ENCODE measurements at regions not wholly inside any gene's neighbourhood (a gene's known extent, or its start where the extent isn't known, plus 50 kb on each side); places are given as distances from the start of the nearest gene placed in this dataset.

- DNase-seq (ENCODE audit: low read depth) = no peak
- TF ChIP-seq, protein P1, sequence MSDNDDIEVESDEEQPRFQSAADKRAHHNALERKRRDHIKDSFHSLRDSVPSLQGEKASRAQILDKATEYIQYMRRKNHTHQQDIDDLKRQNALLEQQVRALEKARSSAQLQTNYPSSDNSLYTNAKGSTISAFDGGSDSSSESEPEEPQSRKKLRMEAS (IDR thresholded peaks at IDR 0.05; ENCODE audit: low read depth, low read length) = no peak
- TF ChIP-seq MYC (IDR thresholded peaks at IDR 0.05; ENCODE audit: low read depth, low read length) = no peak
- TF ChIP-seq CTCF (IDR thresholded peaks at IDR 0.05; ENCODE audit: low read depth, low read length) = no peak
- no peak for TF ChIP-seq POLR2A (IDR thresholded peaks at IDR 0.05; ENCODE audit: extremely low read depth, insufficient read length)
- H3K4me3 ChIP-seq (ENCODE audit: low read depth, low read length) = no peak overlapping the region
Measured at GRCh38 chr9:127557998-127558546, 54.0 kb upstream of the STXBP1 start.

DNA sequence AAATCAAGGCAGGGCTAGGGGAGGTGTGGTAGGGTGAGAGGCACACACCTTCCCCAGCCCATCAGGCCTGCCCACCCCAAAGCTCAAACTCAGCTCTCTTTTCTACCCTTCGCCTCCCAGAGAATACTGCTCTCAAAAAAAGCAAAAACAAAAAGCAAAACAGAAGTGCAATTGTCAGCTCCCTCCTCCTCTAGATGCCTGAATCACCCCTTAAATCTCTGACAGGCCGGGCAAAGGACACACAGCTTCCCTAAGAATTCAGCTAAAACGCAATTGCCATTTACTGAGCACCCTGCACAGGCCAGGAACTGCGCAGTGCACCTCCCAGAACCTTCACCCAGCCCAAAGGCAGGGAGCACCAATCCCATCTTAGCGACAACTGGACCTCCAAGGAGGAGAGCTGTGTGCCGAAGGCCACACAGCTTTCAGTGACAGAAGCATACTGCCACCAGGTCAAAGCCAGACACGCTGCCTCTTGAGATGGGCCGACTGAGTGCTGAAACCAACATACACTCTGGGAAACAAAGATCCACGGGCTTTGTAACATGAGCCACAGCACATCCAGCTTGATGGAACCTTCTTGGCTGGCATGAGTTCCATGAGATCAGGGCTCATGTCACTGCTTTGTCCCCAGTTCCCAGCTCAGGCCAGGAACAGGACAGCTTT lies 53.4 kb upstream of the STXBP1 start:
- TF ChIP-seq CTCF (IDR thresholded peaks at IDR 0.05; ENCODE audit: low read depth, low read length) = no peak
- no peak for TF ChIP-seq POLR2A (IDR thresholded peaks at IDR 0.05; ENCODE audit: extremely low read depth, insufficient read length)
- no peak for TF ChIP-seq MYC (IDR thresholded peaks at IDR 0.05; ENCODE audit: low read depth, low read length)
- TF ChIP-seq, protein P1 (IDR thresholded peaks at IDR 0.05; ENCODE audit: low read depth, low read length) = no peak
- DNase-seq (ENCODE audit: low read depth) = no peak
- no peak overlapping the region for H3K4me3 ChIP-seq (ENCODE audit: low read depth, low read length)

DNA sequence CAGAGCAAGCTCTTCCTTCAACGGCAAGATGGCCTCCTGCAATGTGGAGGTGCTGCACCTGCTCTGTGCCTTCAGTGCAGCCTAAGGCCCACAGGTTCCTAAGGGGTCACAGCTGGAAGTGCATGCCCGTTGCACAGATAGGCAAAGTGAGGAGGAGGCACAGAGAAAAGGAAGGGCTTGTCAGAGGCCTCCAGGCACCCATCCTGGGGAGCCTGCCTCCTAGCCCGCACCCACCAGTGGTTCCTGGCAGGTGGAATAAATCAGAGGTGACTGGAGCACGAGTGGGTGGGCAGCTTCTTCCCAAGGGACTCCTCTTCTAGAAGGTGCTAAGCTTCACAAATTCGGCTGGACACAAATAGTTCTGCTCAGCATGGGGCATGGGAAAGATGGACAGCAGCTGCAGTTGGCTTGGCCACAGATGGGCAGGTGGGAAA lies 52.8 kb upstream of the STXBP1 start:
- no peak for TF ChIP-seq POLR2A (IDR thresholded peaks at IDR 0.05; ENCODE audit: extremely low read depth, insufficient read length)
- no peak for TF ChIP-seq MYC (IDR thresholded peaks at IDR 0.05; ENCODE audit: low read depth, low read length)
- no peak for TF ChIP-seq CTCF (IDR thresholded peaks at IDR 0.05; ENCODE audit: low read depth, low read length)
- TF ChIP-seq, protein P1 (IDR thresholded peaks at IDR 0.05; ENCODE audit: low read depth, low read length) = no peak
- DNase-seq (ENCODE audit: low read depth) = no peak
- H3K4me3 ChIP-seq (ENCODE audit: low read depth, low read length) = no peak overlapping the region

- H3K4me3 ChIP-seq (ENCODE audit: low read depth, low read length) = no peak overlapping the region
- TF ChIP-seq, protein P1 (IDR thresholded peaks at IDR 0.05; ENCODE audit: low read depth, low read length) = no peak
- TF ChIP-seq CTCF (IDR thresholded peaks at IDR 0.05; ENCODE audit: low read depth, low read length) (no peak), MYC (IDR thresholded peaks at IDR 0.05; ENCODE audit: low read depth, low read length) (no peak), POLR2A (IDR thresholded peaks at IDR 0.05; ENCODE audit: extremely low read depth, insufficient read length) (no peak)
- peak; percentile 96 for DNase-seq (ENCODE audit: low read depth)
Measured at GRCh38 chr9:127561491-127562278, 50.4 kb upstream of the STXBP1 start.

All from NB4 (cell line).